GM23338 (cell line): ENCODE measurements at regions not wholly inside any gene's neighbourhood (a gene's known extent, or its start where the extent isn't known, plus 50 kb on each side); places are given as distances from the start of the nearest gene placed in this dataset.

Experiments used
- ATAC-seq: fragments of 200-7000 bp; cut with Tn5 transposase; 3 replicates; pipeline ENCODE4 v1.9.1; 2020
- DNase-seq: peaks from one replicate; pipeline ENCODE4 v3.0.0-alpha.2; 2015; ENCODE audit warnings: low spot score
- H2AFZ ChIP-seq: fragments of 200-600 bp; sonication (generic); 2 replicates; pipeline ENCODE4 v1.8.0; 2016; ENCODE audit warnings: antibody characterized with exemption, mild to moderate bottlenecking, moderate library complexity
- H3F3A ChIP-seq: fragments of 200-600 bp; sonication (generic); replicated peaks from 2 replicates; pipeline ENCODE4 v1.8.0; 2017; ENCODE audit warnings: antibody characterized with exemption, mixed run types, low read depth
- H3K27ac ChIP-seq: fragments of 200-600 bp; sonication (generic); 2 replicates; pipeline ENCODE4 v1.6.1; 2016; ENCODE audit warnings: low read depth
- H3K27me3 ChIP-seq: fragments of 200-600 bp; sonication (generic); 2 replicates; pipeline ENCODE4 v1.8.0; 2016; ENCODE audit warnings: mild to moderate bottlenecking, mixed run types, moderate library complexity; ENCODE audit not compliant: insufficient read depth
- H3K36me3 ChIP-seq: fragments of 200-600 bp; sonication (generic); 2 replicates; pipeline ENCODE4 v1.8.0; 2016; ENCODE audit warnings: mild to moderate bottlenecking; ENCODE audit not compliant: insufficient read depth
- H3K4me1 ChIP-seq: fragments of 200-600 bp; sonication (generic); 2 replicates; pipeline ENCODE4 v1.8.0; 2016; ENCODE audit warnings: mild to moderate bottlenecking, moderate library complexity; ENCODE audit not compliant: insufficient read depth
- H3K4me2 ChIP-seq: fragments of 200-600 bp; sonication (generic); 2 replicates; pipeline ENCODE4 v1.7.1; 2017; ENCODE audit warnings: mixed run types
- H3K4me3 ChIP-seq: fragments of 200-600 bp; sonication (generic); 2 replicates; pipeline ENCODE4 v1.6.1; 2016; ENCODE audit warnings: mixed run types
- H3K79me2 ChIP-seq: fragments of 200-600 bp; sonication (generic); replicated peaks from 2 replicates; pipeline ENCODE4 v1.8.0; 2017; ENCODE audit warnings: mild to moderate bottlenecking; ENCODE audit not compliant: insufficient read depth
- H3K9me2 ChIP-seq: fragments of 200-600 bp; sonication (generic); 2 replicates; pipeline ENCODE4 v1.8.0; 2017; ENCODE audit not compliant: insufficient read depth
- H4K20me1 ChIP-seq: fragments of 200-600 bp; sonication (generic); replicated peaks from 2 replicates; pipeline ENCODE4 v1.8.0; 2017; ENCODE audit warnings: mild to moderate bottlenecking; ENCODE audit not compliant: insufficient read depth
- H3K27ac Mint-ChIP-seq: 2 replicates; pipeline ENCODE4 v1.8.0; 2020; ENCODE audit warnings: inconsistent platforms, mild to moderate bottlenecking, moderate library complexity, mixed read lengths
- H3K27me3 Mint-ChIP-seq: 3 replicates; pipeline ENCODE4 v1.8.0; 2022; ENCODE audit warnings: low read depth, mild to moderate bottlenecking, moderate library complexity, mixed read lengths, inconsistent platforms; ENCODE audit not compliant: insufficient read depth, poor library complexity
- H3K36me3 Mint-ChIP-seq: 3 replicates; pipeline ENCODE4 v1.8.0; 2021; ENCODE audit warnings: low read depth, mild to moderate bottlenecking, inconsistent platforms, moderate library complexity, mixed read lengths
- H3K4me1 Mint-ChIP-seq: 3 replicates; pipeline ENCODE4 v1.8.0; 2020; ENCODE audit warnings: mild to moderate bottlenecking, inconsistent platforms, mixed read lengths
- H3K4me3 Mint-ChIP-seq: 3 replicates; pipeline ENCODE4 v1.8.0; 2021; ENCODE audit warnings: moderate library complexity, mild to moderate bottlenecking, inconsistent platforms, mixed read lengths
- H3K9me3 Mint-ChIP-seq: 3 replicates; pipeline ENCODE4 v1.8.0; 2020; ENCODE audit warnings: moderate library complexity, mild to moderate bottlenecking, inconsistent platforms, mixed read lengths
- CREB1 ChIP-seq: fragments of 250-450 bp; sonication (Bioruptor Pico); IDR thresholded peaks from 2 replicates; pipeline ENCODE4 v1.5.0; 2020; ENCODE audit warnings: low read depth, mild to moderate bottlenecking, moderate library complexity
- EZH2 ChIP-seq: fragments of 200-600 bp; sonication (generic); IDR thresholded peaks from one replicate; pipeline ENCODE4 v1.8.0; 2017; ENCODE audit warnings: antibody characterized with exemption, mild to moderate bottlenecking, low read depth; ENCODE audit not compliant: unreplicated experiment
- EZH2phosphoT487 ChIP-seq: fragments of 200-600 bp; sonication (generic); IDR thresholded peaks from one replicate; pipeline ENCODE4 v1.8.1; 2018; ENCODE audit warnings: antibody characterized with exemption; ENCODE audit not compliant: unreplicated experiment
- JUNB ChIP-seq: IDR thresholded peaks from one replicate; pipeline ENCODE4 v1.6.1; 2016; ENCODE audit warnings: antibody characterized with exemption; ENCODE audit not compliant: unreplicated experiment
- NANOG ChIP-seq: IDR thresholded peaks from 2 replicates; pipeline ENCODE4 v1.6.1; 2016; ENCODE audit warnings: antibody characterized with exemption, borderline replicate concordance
- POLR2AphosphoS5 ChIP-seq: IDR thresholded peaks from 2 replicates; pipeline ENCODE4 v1.6.1; 2016; ENCODE audit warnings: antibody characterized with exemption, low read depth
- STAT1 ChIP-seq: IDR thresholded peaks from one replicate; pipeline ENCODE4 v1.6.1; 2016; ENCODE audit warnings: antibody characterized with exemption; ENCODE audit not compliant: unreplicated experiment
- ZNF331 ChIP-seq: fragments of 250-450 bp; sonication (Bioruptor Pico); IDR thresholded peaks from 2 replicates; pipeline ENCODE4 v1.5.0; 2020; ENCODE audit warnings: low read depth, mild to moderate bottlenecking, moderate library complexity
- TF ChIP-seq, protein P1 (sequence below): IDR thresholded peaks from one replicate; pipeline ENCODE4 v1.6.1; 2018; ENCODE audit warnings: antibody characterized with exemption; ENCODE audit not compliant: unreplicated experiment
- TF ChIP-seq, protein P2 (sequence below): IDR thresholded peaks from 2 replicates; pipeline ENCODE4 v1.6.1; 2016; ENCODE audit warnings: antibody characterized with exemption
- TF ChIP-seq, protein P3 (sequence below): fragments of 250-450 bp; sonication (Bioruptor Pico); IDR thresholded peaks from 2 replicates; pipeline ENCODE4 v1.5.0; 2020; ENCODE audit warnings: mild to moderate bottlenecking, moderate library complexity

DNA sequence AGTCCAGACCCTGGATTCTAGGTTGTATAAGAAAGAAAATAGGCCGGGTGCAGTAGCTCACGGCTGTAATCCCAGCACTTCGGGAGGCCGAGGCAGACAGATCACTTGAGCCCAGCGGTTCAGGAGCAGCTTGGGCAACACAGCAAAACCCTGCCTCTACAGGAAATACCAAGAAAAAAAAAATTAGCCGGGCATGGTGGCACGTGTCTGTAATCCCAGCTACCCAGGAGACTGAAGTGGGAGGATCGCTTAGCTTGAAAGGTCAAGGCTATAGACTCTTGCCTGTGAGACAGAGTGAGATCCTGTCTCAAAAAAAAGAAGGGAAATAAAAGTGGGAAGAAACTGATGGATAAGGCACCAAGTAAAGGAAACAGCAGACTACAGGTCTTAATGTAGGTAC lies 287.9 kb upstream of the KLF14 start:
- H3K4me2 ChIP-seq = no peak overlapping the region
- H3K27ac Mint-ChIP-seq = no peak overlapping the region
- peaks cover 5% of the 10 kb centered on the region; the same call in 1 of the 3 replicates for H3K36me3 Mint-ChIP-seq
- H4K20me1 ChIP-seq = no peaks in the 10 kb centered on the region
- no peaks in the 10 kb centered on the region for H3K9me2 ChIP-seq
- TF ChIP-seq ZNF331 (CRISPR knock-in tag) = no peak
- no peak for TF ChIP-seq CREB1
- TF ChIP-seq POLR2AphosphoS5 = no peak
- no peak for TF ChIP-seq NANOG
- TF ChIP-seq, protein P1, sequence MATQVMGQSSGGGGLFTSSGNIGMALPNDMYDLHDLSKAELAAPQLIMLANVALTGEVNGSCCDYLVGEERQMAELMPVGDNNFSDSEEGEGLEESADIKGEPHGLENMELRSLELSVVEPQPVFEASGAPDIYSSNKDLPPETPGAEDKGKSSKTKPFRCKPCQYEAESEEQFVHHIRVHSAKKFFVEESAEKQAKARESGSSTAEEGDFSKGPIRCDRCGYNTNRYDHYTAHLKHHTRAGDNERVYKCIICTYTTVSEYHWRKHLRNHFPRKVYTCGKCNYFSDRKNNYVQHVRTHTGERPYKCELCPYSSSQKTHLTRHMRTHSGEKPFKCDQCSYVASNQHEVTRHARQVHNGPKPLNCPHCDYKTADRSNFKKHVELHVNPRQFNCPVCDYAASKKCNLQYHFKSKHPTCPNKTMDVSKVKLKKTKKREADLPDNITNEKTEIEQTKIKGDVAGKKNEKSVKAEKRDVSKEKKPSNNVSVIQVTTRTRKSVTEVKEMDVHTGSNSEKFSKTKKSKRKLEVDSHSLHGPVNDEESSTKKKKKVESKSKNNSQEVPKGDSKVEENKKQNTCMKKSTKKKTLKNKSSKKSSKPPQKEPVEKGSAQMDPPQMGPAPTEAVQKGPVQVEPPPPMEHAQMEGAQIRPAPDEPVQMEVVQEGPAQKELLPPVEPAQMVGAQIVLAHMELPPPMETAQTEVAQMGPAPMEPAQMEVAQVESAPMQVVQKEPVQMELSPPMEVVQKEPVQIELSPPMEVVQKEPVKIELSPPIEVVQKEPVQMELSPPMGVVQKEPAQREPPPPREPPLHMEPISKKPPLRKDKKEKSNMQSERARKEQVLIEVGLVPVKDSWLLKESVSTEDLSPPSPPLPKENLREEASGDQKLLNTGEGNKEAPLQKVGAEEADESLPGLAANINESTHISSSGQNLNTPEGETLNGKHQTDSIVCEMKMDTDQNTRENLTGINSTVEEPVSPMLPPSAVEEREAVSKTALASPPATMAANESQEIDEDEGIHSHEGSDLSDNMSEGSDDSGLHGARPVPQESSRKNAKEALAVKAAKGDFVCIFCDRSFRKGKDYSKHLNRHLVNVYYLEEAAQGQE = no peak
- no peak for TF ChIP-seq JUNB
- no peak for TF ChIP-seq EZH2phosphoT487
- TF ChIP-seq, protein P2, sequence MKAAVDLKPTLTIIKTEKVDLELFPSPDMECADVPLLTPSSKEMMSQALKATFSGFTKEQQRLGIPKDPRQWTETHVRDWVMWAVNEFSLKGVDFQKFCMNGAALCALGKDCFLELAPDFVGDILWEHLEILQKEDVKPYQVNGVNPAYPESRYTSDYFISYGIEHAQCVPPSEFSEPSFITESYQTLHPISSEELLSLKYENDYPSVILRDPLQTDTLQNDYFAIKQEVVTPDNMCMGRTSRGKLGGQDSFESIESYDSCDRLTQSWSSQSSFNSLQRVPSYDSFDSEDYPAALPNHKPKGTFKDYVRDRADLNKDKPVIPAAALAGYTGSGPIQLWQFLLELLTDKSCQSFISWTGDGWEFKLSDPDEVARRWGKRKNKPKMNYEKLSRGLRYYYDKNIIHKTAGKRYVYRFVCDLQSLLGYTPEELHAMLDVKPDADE = no peak
- TF ChIP-seq, protein P3, sequence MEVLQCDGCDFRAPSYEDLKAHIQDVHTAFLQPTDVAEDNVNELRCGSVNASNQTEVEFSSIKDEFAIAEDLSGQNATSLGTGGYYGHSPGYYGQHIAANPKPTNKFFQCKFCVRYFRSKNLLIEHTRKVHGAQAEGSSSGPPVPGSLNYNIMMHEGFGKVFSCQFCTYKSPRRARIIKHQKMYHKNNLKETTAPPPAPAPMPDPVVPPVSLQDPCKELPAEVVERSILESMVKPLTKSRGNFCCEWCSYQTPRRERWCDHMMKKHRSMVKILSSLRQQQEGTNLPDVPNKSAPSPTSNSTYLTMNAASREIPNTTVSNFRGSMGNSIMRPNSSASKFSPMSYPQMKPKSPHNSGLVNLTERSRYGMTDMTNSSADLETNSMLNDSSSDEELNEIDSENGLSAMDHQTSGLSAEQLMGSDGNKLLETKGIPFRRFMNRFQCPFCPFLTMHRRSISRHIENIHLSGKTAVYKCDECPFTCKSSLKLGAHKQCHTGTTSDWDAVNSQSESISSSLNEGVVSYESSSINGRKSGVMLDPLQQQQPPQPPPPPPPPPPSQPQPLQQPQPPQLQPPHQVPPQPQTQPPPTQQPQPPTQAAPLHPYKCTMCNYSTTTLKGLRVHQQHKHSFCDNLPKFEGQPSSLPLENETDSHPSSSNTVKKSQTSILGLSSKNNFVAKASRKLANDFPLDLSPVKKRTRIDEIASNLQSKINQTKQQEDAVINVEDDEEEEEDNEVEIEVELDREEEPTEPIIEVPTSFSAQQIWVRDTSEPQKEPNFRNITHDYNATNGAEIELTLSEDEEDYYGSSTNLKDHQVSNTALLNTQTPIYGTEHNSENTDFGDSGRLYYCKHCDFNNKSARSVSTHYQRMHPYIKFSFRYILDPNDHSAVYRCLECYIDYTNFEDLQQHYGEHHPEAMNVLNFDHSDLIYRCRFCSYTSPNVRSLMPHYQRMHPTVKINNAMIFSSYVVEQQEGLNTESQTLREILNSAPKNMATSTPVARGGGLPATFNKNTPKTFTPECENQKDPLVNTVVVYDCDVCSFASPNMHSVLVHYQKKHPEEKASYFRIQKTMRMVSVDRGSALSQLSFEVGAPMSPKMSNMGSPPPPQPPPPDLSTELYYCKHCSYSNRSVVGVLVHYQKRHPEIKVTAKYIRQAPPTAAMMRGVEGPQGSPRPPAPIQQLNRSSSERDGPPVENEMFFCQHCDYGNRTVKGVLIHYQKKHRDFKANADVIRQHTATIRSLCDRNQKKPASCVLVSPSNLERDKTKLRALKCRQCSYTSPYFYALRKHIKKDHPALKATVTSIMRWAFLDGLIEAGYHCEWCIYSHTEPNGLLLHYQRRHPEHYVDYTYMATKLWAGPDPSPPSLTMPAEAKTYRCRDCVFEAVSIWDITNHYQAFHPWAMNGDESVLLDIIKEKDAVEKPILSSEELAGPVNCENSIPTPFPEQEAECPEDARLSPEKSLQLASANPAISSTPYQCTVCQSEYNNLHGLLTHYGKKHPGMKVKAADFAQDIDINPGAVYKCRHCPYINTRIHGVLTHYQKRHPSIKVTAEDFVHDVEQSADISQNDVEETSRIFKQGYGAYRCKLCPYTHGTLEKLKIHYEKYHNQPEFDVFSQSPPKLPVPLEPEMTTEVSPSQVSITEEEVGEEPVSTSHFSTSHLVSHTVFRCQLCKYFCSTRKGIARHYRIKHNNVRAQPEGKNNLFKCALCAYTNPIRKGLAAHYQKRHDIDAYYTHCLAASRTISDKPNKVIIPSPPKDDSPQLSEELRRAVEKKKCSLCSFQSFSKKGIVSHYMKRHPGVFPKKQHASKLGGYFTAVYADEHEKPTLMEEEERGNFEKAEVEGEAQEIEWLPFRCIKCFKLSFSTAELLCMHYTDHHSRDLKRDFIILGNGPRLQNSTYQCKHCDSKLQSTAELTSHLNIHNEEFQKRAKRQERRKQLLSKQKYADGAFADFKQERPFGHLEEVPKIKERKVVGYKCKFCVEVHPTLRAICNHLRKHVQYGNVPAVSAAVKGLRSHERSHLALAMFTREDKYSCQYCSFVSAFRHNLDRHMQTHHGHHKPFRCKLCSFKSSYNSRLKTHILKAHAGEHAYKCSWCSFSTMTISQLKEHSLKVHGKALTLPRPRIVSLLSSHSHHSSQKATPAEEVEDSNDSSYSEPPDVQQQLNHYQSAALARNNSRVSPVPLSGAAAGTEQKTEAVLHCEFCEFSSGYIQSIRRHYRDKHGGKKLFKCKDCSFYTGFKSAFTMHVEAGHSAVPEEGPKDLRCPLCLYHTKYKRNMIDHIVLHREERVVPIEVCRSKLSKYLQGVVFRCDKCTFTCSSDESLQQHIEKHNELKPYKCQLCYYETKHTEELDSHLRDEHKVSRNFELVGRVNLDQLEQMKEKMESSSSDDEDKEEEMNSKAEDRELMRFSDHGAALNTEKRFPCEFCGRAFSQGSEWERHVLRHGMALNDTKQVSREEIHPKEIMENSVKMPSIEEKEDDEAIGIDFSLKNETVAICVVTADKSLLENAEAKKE = no peak
- no peak for TF ChIP-seq STAT1
- TF ChIP-seq EZH2 = no peak
- H3K9me3 Mint-ChIP-seq = no peaks in the 10 kb centered on the region
- no peak overlapping the region for H2AFZ ChIP-seq
- no peaks in the 10 kb centered on the region for H3K27me3 ChIP-seq
- H3K27ac ChIP-seq = no peak overlapping the region
- peaks cover 4% of the 10 kb centered on the region; the same call in 1 of the 3 replicates for H3K4me1 Mint-ChIP-seq
- H3K27me3 Mint-ChIP-seq = peaks cover 3% of the 10 kb centered on the region
- H3K36me3 ChIP-seq = no peaks in the 10 kb centered on the region; the same call in 1 of the 2 replicates
- no peak overlapping the region for H3K4me3 ChIP-seq
- H3K4me1 ChIP-seq = no peaks in the 10 kb centered on the region
- no peaks in the 10 kb centered on the region for H3F3A ChIP-seq
- DNase-seq (no peak), ATAC-seq (no peak)
- no peak overlapping the region for H3K4me3 Mint-ChIP-seq
- H3K79me2 ChIP-seq = peaks cover 11% of the 10 kb centered on the region; the same call in 1 of the 2 replicates
